ENCODE measurements at regions not wholly inside any gene's neighbourhood (a gene's known extent, or its start where the extent isn't known, plus 50 kb on each side); places are given as distances from the start of the nearest gene placed in this dataset.

- H3K79me2 ChIP-seq (ENCODE audit: control insufficient read depth, insufficient read depth, low read length): no peaks in the 10 kb centered on the region
- no peaks in the 10 kb centered on the region for H3K4me1 Mint-ChIP-seq
- no peaks in the 10 kb centered on the region for H3K9me3 ChIP-seq (ENCODE audit: control extremely low read depth in 1 of 3, control insufficient read depth in 2 of 3, insufficient read depth in 1 of 3, low read length in 2 of 3)
- H4K20me1 ChIP-seq (ENCODE audit: control insufficient read depth, insufficient read depth, low read length, poor library complexity, severe bottlenecking): no peaks in the 10 kb centered on the region
- no peak overlapping the region for H3K4me2 ChIP-seq (replicated peaks; ENCODE audit: low read depth, low read length, poor library complexity, severe bottlenecking)
- ChIA-PET POLR2A (no interaction called here), CTCF (no interaction called here)
- H3K9me3 Mint-ChIP-seq (ENCODE audit: insufficient read depth): no peaks in the 10 kb centered on the region
- H3K4me1 ChIP-seq (ENCODE audit: control insufficient read depth in 2 of 2, insufficient read depth in 2 of 2, low read length in 2 of 2): no peaks in the 10 kb centered on the region
- no peak overlapping the region for H3K4me3 Mint-ChIP-seq
- H3K36me3 ChIP-seq (replicated peaks in 1 of 2; ENCODE audit: control extremely low read depth in 1 of 2, control insufficient read depth in 1 of 2, extremely low read depth in 1 of 2, insufficient read depth in 2 of 2, low read length in 1 of 2): no peaks in the 10 kb centered on the region
- H3K4me3 ChIP-seq (ENCODE audit: control extremely low read depth in 1 of 5, extremely low read depth in 1 of 5, insufficient read depth in 1 of 5, low read depth in 2 of 5, low read length in 4 of 5): no peak overlapping the region
- ATAC-seq (ENCODE audit: low read depth) (no peak), DNase-seq (no peak)
- no CpG with 5 or more reads among the region's 3 CpGs for WGBS (ENCODE audit: insufficient coverage)
- H3K27ac ChIP-seq (ENCODE audit: low read length in 2 of 2): no peak overlapping the region
- H3K27me3 Mint-ChIP-seq: peaks cover 3% of the 10 kb centered on the region
- TF ChIP-seq EZH2 (IDR thresholded peaks at IDR 0.05; ENCODE audit: borderline replicate concordance, insufficient read depth, low read depth, low read length, poor library complexity, severe bottlenecking) (no peak), CTCF (IDR thresholded peaks at IDR 0.05) (no peak)
- H3K9ac ChIP-seq (ENCODE audit: low read length): no peak overlapping the region
- no peaks in the 10 kb centered on the region for H3K27me3 ChIP-seq (replicated peaks in 1 of 4; ENCODE audit: control extremely low read depth in 1 of 4, control insufficient read depth in 3 of 4, insufficient read depth in 4 of 4, low read length in 3 of 4)
- intact Hi-C loops (cut with micrococcal nuclease): no loop called here
- H3K27ac Mint-ChIP-seq: no peak overlapping the region
- H2AFZ ChIP-seq (ENCODE audit: insufficient read depth, low read depth, low read length, poor library complexity, severe bottlenecking): no peak overlapping the region
Measured at GRCh38 chr13:78227709-78228108, 309.1 kb upstream of the EDNRB start.

- no peaks in the 10 kb centered on the region for H4K20me1 ChIP-seq (ENCODE audit: control insufficient read depth, insufficient read depth, low read length, poor library complexity, severe bottlenecking)
Measured at GRCh38 chr13:78215458-78216108, 297.0 kb upstream of the EDNRB start.

More at GRCh38 chr13:78215458-78216108, 297.0 kb upstream of the EDNRB start:
- Mint-ChIP-seq H3K27ac (no peak overlapping the region), H3K4me3 (no peak overlapping the region), H3K27me3 (peaks cover 10% of the 10 kb centered on the region), H3K9me3 (ENCODE audit: insufficient read depth) (no peaks in the 10 kb centered on the region), H3K4me1 (no peaks in the 10 kb centered on the region)
- Histone ChIP-seq H2AFZ (ENCODE audit: insufficient read depth, low read depth, low read length, poor library complexity, severe bottlenecking) (no peak overlapping the region), H3K27me3 (replicated peaks in 1 of 4; ENCODE audit: control extremely low read depth in 1 of 4, control insufficient read depth in 3 of 4, insufficient read depth in 4 of 4, low read length in 3 of 4) (peaks cover 0 to 3% (median 0%) of the 10 kb centered on the region in 4 experiments), H3K9ac (ENCODE audit: low read length) (no peak overlapping the region), H3K79me2 (ENCODE audit: control insufficient read depth, insufficient read depth, low read length) (no peaks in the 10 kb centered on the region), H3K9me3 (ENCODE audit: control extremely low read depth in 1 of 3, control insufficient read depth in 2 of 3, insufficient read depth in 1 of 3, low read length in 2 of 3) (no peaks in the 10 kb centered on the region), H3K4me3 (ENCODE audit: control extremely low read depth in 1 of 5, extremely low read depth in 1 of 5, insufficient read depth in 1 of 5, low read depth in 2 of 5, low read length in 4 of 5) (no peak overlapping the region), H3K36me3 (replicated peaks in 1 of 2; ENCODE audit: control extremely low read depth in 1 of 2, control insufficient read depth in 1 of 2, extremely low read depth in 1 of 2, insufficient read depth in 2 of 2, low read length in 1 of 2) (no peaks in the 10 kb centered on the region), H3K27ac (ENCODE audit: low read length in 2 of 2) (no peak overlapping the region), H3K4me2 (replicated peaks; ENCODE audit: low read depth, low read length, poor library complexity, severe bottlenecking) (no peak overlapping the region), H3K4me1 (ENCODE audit: control insufficient read depth in 2 of 2, insufficient read depth in 2 of 2, low read length in 2 of 2) (no peaks in the 10 kb centered on the region)
- no peak for DNase-seq
- CTCF ChIA-PET: no interaction called here
- POLR2A ChIA-PET: no interaction called here
- TF ChIP-seq CTCF (IDR thresholded peaks at IDR 0.05) (no peak), EZH2 (IDR thresholded peaks at IDR 0.05; ENCODE audit: borderline replicate concordance, insufficient read depth, low read depth, low read length, poor library complexity, severe bottlenecking) (no peak)
- WGBS (ENCODE audit: insufficient coverage): 100% methylated on average over 1 of the region's 4 CpGs
- no peak for ATAC-seq (ENCODE audit: low read depth)
- intact Hi-C loops (cut with micrococcal nuclease): no loop called here

Data from B cell (primary cell).